Stimulated activated CD8-positive, alpha-beta memory T cell treated with anti-CD3 and anti-CD28 coated beads, Interleukin-7, amount 100 ng/mL, for 48 hours (primary cell): ENCODE measurements at regions not wholly inside any gene's neighbourhood (a gene's known extent, or its start where the extent isn't known, plus 50 kb on each side); places are given as distances from the start of the nearest gene placed in this dataset.

Experiments
- DNase-seq, 2 donors: peaks; one replicate each; pipeline ENCODE4 v3.0.0-alpha.2; 2020; ENCODE audit warnings: low read depth in 1 of 2; ENCODE audit errors: extremely low read depth in 1 of 2

GRCh38 chr13:50299546-50300249, 284.5 kb downstream of the KCNRG start:
- DNase-seq: no peak

- no peak for DNase-seq
Measured at GRCh38 chr13:50303963-50304721, 288.9 kb downstream of the KCNRG start.

- no peak for DNase-seq
Measured at GRCh38 chr13:50306156-50306555, 290.9 kb downstream of the KCNRG start.

GRCh38 chr13:50309318-50309717, 294.1 kb downstream of the KCNRG start:
- DNase-seq: no peak

- no peak for DNase-seq
Measured at GRCh38 chr13:50309882-50310594, 294.8 kb downstream of the KCNRG start.

GRCh38 chr13:50310734-50311133, 295.5 kb downstream of the KCNRG start:
- no peak for DNase-seq

- no peak for DNase-seq
Measured at GRCh38 chr13:50318887-50319286, 303.6 kb downstream of the KCNRG start.

- DNase-seq: no peak
Measured at GRCh38 chr13:50319635-50320255, 304.5 kb downstream of the KCNRG start.

- no peak for DNase-seq
Measured at GRCh38 chr13:50320271-50320862, 305.1 kb downstream of the KCNRG start.

GRCh38 chr13:50322006-50322405, 306.8 kb downstream of the KCNRG start:
- no peak for DNase-seq

- no peak for DNase-seq
Measured at GRCh38 chr13:50323440-50324065, 308.3 kb downstream of the KCNRG start.

DNA sequence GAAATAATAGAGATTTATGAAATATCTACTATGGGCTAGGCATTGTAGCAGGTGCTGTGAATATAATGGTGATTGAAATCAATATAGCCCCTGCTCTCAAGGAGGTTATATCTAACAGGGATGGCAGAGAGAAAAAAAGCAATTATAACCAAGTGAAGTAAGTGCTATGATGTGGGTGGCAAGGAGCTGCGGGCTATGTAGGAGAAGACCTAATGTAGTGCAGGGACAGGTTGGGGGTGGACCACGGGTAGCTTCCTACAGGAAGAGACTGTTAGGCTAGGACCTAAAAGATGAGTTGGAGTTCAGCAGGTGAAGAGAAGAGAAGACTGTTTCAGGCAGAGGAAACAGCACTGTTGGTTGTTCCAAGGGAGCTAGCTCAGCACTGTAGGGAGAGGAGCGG, 311.0 kb downstream of the KCNRG start:
- no peak for DNase-seq

DNA sequence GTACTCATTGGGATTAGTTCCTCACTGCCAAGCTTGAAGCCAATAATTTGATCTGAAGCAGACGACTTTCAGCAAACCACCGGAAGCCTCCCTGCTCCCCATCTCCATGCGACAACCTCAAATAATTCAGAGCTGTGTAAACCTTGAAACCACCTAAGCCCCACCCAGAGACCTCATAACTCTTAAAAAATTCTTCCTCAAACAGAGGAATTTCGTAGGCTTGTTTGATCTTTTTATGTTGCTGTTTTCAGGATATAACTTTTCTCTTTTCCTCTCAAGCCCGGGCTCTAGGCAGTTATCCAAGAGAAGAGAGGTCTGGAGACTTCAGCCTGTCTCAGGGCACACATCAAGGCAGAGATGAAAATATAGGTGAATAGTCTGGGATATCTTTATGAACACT, 311.6 kb downstream of the KCNRG start:
- no peak for DNase-seq

DNA sequence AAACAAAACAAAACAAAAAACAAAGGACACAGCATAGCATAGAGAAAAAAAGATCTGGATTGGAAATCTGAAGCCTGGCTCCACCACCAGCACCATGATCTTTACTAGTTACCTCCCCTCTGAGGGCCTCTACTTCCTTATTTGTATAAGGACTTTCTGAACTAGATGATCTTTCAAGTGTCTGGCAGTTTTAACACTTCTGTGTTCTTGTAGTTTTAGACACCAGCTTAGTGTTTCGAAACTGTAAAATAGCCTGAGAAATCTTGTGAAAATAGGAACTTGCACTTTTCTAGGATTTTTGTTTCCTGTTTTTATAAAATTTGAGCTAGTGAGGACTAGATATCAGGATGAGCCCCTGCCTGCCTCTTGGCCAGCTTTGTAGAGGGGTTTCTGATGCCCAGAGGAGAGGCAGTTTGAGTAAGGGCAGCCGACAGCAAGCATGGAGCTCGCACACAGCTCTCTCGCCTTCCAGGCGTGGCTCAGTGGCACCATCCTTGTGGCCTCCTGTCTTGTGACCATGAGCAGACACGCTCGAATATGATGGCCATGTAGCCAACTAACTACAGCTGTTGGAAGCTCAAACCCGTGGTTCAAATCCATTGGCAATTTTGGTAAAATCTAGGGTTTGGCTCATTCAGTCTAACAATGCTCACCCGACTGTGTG, 319.0 kb downstream of the KCNRG start:
- no peak for DNase-seq

DNA sequence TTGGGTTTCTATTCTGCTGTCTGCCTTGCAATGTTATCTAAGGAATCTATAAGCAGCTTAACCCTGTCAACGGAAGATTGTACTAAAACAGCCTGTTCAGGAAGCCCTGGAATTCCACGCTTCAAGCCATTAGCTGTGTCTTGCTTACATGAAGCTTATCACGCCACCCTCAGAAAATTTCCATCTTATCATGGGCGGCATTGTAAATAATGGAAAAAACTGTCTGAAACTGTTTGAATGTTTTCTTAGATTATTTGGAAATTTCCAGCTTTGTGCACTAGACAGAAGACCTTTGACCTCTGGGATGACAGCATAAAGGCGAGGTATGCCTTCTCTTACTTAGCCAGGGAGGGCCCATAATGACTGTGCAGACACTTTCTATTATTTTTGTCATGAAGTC, 319.7 kb downstream of the KCNRG start:
- no peak for DNase-seq

DNA sequence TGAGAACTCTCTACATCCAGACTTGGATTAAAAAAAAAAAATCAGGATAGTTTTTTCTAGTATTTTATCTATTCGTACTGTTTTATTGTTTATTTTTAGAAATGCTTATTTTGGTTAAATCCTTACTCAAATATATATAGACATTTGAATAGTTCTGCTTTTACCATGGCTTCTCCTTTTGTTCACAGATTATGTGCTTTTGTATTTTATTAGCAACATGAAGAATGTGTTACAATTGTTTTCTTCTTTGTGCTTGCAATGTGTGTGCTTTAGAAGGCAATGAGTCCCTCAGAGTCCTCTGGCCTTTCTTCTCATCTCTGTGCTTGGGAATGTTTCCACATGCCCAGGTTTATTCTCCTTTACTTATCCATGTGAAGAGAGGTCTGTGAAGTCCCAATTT, 324.0 kb downstream of the KCNRG start:
- DNase-seq: no peak

DNA sequence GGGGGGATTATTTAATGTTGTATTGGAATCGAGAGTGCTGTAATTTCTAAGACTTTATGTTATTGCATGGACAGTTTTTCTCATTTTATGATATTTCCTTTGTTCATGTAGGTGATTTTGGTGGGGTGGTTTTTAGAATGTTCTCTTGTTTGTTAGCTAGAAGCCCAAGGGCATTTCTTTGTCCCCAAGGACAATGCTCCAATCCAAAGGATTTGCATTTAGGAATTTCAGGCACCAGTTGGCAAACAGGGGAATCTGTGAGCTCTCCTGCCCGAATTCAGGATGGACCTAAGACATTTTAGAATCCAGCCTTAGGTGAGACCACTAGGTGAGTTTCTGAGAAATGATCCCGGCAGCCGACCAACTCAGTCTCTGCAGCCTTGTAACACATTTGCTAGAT, 324.9 kb downstream of the KCNRG start:
- DNase-seq: no peak

DNA sequence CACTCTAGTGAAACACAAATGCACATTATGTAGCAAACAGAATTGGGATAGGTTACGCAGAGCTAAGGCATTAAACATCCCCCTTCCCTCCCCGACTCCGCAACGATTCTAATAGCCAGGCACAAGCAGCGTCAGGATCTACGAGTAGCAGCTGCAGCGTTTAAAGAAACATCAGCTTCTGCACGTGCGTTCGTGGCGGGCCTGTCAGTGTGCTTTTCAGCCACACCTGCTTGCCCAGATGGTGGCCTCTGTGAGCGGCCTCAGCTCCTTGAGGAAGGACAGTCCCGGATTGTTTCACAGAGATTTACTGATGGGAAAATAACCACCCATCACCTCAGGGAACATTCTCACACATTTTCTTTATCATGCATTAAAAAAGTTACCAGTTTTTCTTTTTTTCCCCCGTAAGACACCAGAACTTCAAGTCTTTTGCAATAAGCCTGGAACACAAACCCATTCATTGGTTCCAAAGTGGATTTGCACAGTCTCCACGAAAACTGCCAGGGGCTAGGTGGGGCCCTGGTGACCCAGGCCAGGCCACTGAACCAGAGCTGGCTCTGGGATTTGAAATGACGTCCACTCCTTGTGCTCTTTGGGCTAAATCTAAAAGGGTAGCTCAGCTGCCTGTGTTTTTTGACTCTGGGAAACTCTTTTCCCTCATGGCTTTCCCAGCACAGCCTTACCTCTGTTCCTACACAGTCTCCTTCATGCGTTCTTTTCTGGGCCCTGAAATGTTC, 325.5 kb downstream of the KCNRG start:
- DNase-seq: no peak

- no peak for DNase-seq
Measured at GRCh38 chr13:50341526-50341925, 326.3 kb downstream of the KCNRG start.
